K562 (cell line): ENCODE measurements at regions not wholly inside any gene's neighbourhood (a gene's known extent, or its start where the extent isn't known, plus 50 kb on each side); places are given as distances from the start of the nearest gene placed in this dataset.

ENCODE experiments used
- ATAC-seq: fragments of 200-7000 bp; cut with Tn5 transposase; 3 replicates; pipeline ENCODE4 v1.9.1; 2020; ENCODE audit warnings: moderate library complexity
- BruUV-seq: library from RNA; stranded (reverse); fragments of 400-500 nt; replicated peaks from 2 replicates; lab custom pipeline; 2021; lab: Mats Ljungman, UMichigan
- CTCF ChIA-PET: fragments of 300-600 bp; formaldehyde crosslinking; extraction: SDS; loops from one replicate; lab custom pipeline; 2021; ENCODE audit warnings: low intra/inter-chr PET ratio; lab: Yijun Ruan, JAX
- POLR2A ChIA-PET: fragments of 300-600, 350-650 bp; sonication (Branson Sonifier 250); formaldehyde crosslinking; extraction: SDS; loops from one replicate; lab custom pipeline; 2021; ENCODE audit warnings: antibody characterized with exemption, inconsistent platforms; lab: Yijun Ruan, JAX
- DNase-seq, 4 experiments: peaks; one replicate each; pipeline versions ENCODE4 v3.0.0 to v3.0.0-alpha.2; 2011 to 2018; ENCODE audit warnings: low spot score in 3 of 4, mixed read lengths in 3 of 4; ENCODE audit errors: extremely low read depth in 1 of 4
- FAIRE-seq: peaks from 2 replicates; lab custom pipeline; 2011; peaks lifted over from hg19 to GRCh38; lab: Jason Lieb, UNC
- H2AFZ ChIP-seq: 2 replicates; pipeline ENCODE4 v1.6.0; 2011; ENCODE audit warnings: low read depth, low read length, control low read depth, inconsistent platforms
- H3K27ac ChIP-seq: fragments of 200-600 bp; 3 replicates; pipeline ENCODE4 v1.8.0; 2011; ENCODE audit warnings: low read depth, mild to moderate bottlenecking, control low read depth, inconsistent platforms, low read length, moderate library complexity, mixed read lengths; ENCODE audit errors: extremely low read depth
- H3K27me3 ChIP-seq, 2 experiments: fragments of 300-600 bp in 1 of 2; 2 replicates in 1 of 2; 3 replicates in 1 of 2; pipeline versions ENCODE4 v1.6.0 to v1.8.0; 2011; ENCODE audit warnings: inconsistent platforms in 2 of 2, low read length in 2 of 2, mild to moderate bottlenecking in 1 of 2, mixed read lengths in 1 of 2, moderate library complexity in 1 of 2; ENCODE audit not compliant: control insufficient read depth in 2 of 2, insufficient read depth in 2 of 2
- H3K36me3 ChIP-seq: fragments of 300-600 bp; 3 replicates; pipeline ENCODE4 v1.8.0; 2011; ENCODE audit warnings: mild to moderate bottlenecking, low read length, inconsistent platforms; ENCODE audit not compliant: control insufficient read depth, insufficient read depth
- H3K4me1 ChIP-seq, 2 experiments: fragments of 200-600 bp in 1 of 2; replicated peaks in 1 of 2; 2 replicates in 1 of 2; 3 replicates in 1 of 2; pipeline versions ENCODE4 v1.5.1 to v1.8.0; 2011; ENCODE audit warnings: inconsistent platforms in 2 of 2, low read length in 2 of 2, mild to moderate bottlenecking in 1 of 2, mixed read lengths in 1 of 2, moderate library complexity in 1 of 2; ENCODE audit not compliant: control insufficient read depth in 2 of 2, insufficient read depth in 2 of 2
- H3K4me2 ChIP-seq: 2 replicates; pipeline ENCODE4 v1.6.1; 2011; ENCODE audit warnings: low read length, control low read depth, inconsistent platforms, mixed read lengths; ENCODE audit not compliant: insufficient read depth
- H3K4me3 ChIP-seq: fragments of 200-600 bp; sonication (generic), shearing (Covaris generic); 2 replicates; pipeline ENCODE4 v1.5.1; 2016; ENCODE audit warnings: control low read depth, inconsistent platforms
- H3K79me2 ChIP-seq: fragments of 200-600 bp; 3 replicates; pipeline ENCODE4 v1.8.0; 2011; ENCODE audit warnings: low read length, inconsistent platforms; ENCODE audit not compliant: control insufficient read depth, insufficient read depth
- H3K9ac ChIP-seq, 2 experiments: 2 replicates each; pipeline versions ENCODE4 v1.6.0 to v1.6.1; 2011; ENCODE audit warnings: low read depth in 2 of 2, low read length in 2 of 2, control low read depth in 1 of 2, inconsistent platforms in 1 of 2, mild to moderate bottlenecking in 1 of 2, mixed read lengths in 1 of 2; ENCODE audit not compliant: insufficient read depth in 1 of 2
- H3K9me1 ChIP-seq: one replicate; pipeline ENCODE4 v1.6.0; 2011; ENCODE audit warnings: inconsistent platforms, mild to moderate bottlenecking, low read length, moderate library complexity; ENCODE audit not compliant: control insufficient read depth, insufficient read depth
- H3K9me3 ChIP-seq: replicated peaks from 2 replicates; pipeline ENCODE4 v1.5.1; 2011; ENCODE audit warnings: low read depth, low read length, inconsistent platforms; ENCODE audit not compliant: control insufficient read depth, insufficient read depth
- H4K20me1 ChIP-seq: replicated peaks from 2 replicates; pipeline ENCODE4 v1.6.1; 2011; ENCODE audit warnings: low read length, inconsistent platforms, mixed read lengths; ENCODE audit not compliant: control insufficient read depth, insufficient read depth
- CBFA2T3 ChIP-seq: fragments of 450-650 bp; IDR thresholded peaks from 2 replicates; pipeline ENCODE4 v1.6.1; 2017
- FOXP1 ChIP-seq: sonication (generic); formaldehyde crosslinking; IDR thresholded peaks from 2 replicates; pipeline ENCODE4 v1.8.0; 2022; ENCODE audit warnings: mild to moderate bottlenecking, missing genetic modification reagents
- MED1 ChIP-seq: sonication (generic); formaldehyde crosslinking; IDR thresholded peaks from 2 replicates; pipeline ENCODE4 v1.8.1; 2023; ENCODE audit warnings: missing genetic modification reagents, borderline replicate concordance
- POLR3A ChIP-seq: IDR thresholded peaks from 2 replicates; pipeline ENCODE4 v1.6.1; 2011; ENCODE audit warnings: borderline replicate concordance, mild to moderate bottlenecking, moderate library complexity; ENCODE audit not compliant: insufficient read length, insufficient read depth; ENCODE audit errors: extremely low read depth
- SRSF9 ChIP-seq: fragments of 200-400 bp; formaldehyde crosslinking; IDR thresholded peaks from 2 replicates; pipeline ENCODE4 v1.6.1; 2017; ENCODE audit warnings: low read depth, low read length, borderline replicate concordance
- TAL1 ChIP-seq: fragments of 450-650 bp; IDR thresholded peaks from 2 replicates; pipeline ENCODE4 v1.6.1; 2016; ENCODE audit warnings: mild to moderate bottlenecking
- ZBTB17 ChIP-seq: fragments of 450-650 bp; formaldehyde crosslinking; IDR thresholded peaks from 2 replicates; pipeline ENCODE4 v1.4.0; 2020; ENCODE audit warnings: mild to moderate bottlenecking
- ZMIZ1 ChIP-seq, 2 experiments: fragments of 150-350 bp in 1 of 2; IDR thresholded peaks; 2 replicates each; pipeline ENCODE4 v1.6.1; 2012 to 2016; ENCODE audit warnings: low read depth in 2 of 2, low read length in 2 of 2, mild to moderate bottlenecking in 1 of 2, moderate library complexity in 1 of 2
- ZNF143 ChIP-seq: sonication (generic); formaldehyde crosslinking; IDR thresholded peaks from 2 replicates; pipeline ENCODE4 v1.9.0; 2022; ENCODE audit warnings: mild to moderate bottlenecking, missing genetic modification reagents
- ZNF395 ChIP-seq: fragments of 200-800 bp; sonication (Bioruptor generic); IDR thresholded peaks from 2 replicates; pipeline ENCODE4 v1.6.1; 2017; ENCODE audit warnings: missing genetic modification characterization, missing compliant biosample characterization
- ZNF609 ChIP-seq: sonication (generic); formaldehyde crosslinking; IDR thresholded peaks from 2 replicates; pipeline ENCODE4 v1.8.1; 2023; ENCODE audit warnings: missing genetic modification reagents, mild to moderate bottlenecking, borderline replicate concordance
- WGBS: fragments of 100-300 bp; shearing (Covaris generic); methylation state at CpG from one replicate; pipeline ENCODE4 v1.1.6; 2016; ENCODE audit warnings: low coverage, mixed read lengths; ENCODE audit not compliant: insufficient coverage; ENCODE audit errors: missing lambda C conversion rate; 5-methylcytosine and 5-hydroxymethylcytosine counted together
- in situ Hi-C: fragments of 300-500 bp; cut with MboI; formaldehyde crosslinking; loops from 4 replicates; pipeline ENCODE4 v1.15.0; 2018; ENCODE audit warnings: inconsistent platforms, mixed read lengths
- intact Hi-C: fragments of 100-400 bp; cut with micrococcal nuclease; formaldehyde crosslinking; loops from 2 replicates; pipeline ENCODE4 v1.14.2; 2022

GRCh38 chr4:27360790-27361267 lies 500.2 kb downstream of the STIM2 start (continued):
- TF ChIP-seq FOXP1 (CRISPR knock-in tag) (no peak), ZBTB17 (no peak)

- H3K9ac ChIP-seq = no peak overlapping the region
- H3K27ac ChIP-seq = no peak overlapping the region
- TF ChIP-seq TAL1 (no peak), CBFA2T3 (0 out of 2 replicates have a peak, but pooled peaks have one; percentile 18), ZMIZ1 (IDR thresholded peaks at IDR 0.05; ENCODE audit: low read depth in 2 of 2, low read length in 2 of 2) (no peak), ZNF395 (CRISPR knock-in tag) (no peak), SRSF9 (no peak), MED1 (CRISPR knock-in tag) (no peak), ZNF143 (CRISPR knock-in tag) (no peak), POLR3A (no peak), ZNF609 (CRISPR knock-in tag) (no peak)
- DNase-seq = no peak
- no peaks in the 10 kb centered on the region for H3K27me3 ChIP-seq
- no peaks in the 10 kb centered on the region for H3K4me1 ChIP-seq
- ChIA-PET CTCF (no interaction called here), POLR2A (no interaction called here)
- no peak overlapping the region for H3K4me2 ChIP-seq
- H3K9me1 ChIP-seq = no peaks in the 10 kb centered on the region
- no peak for ATAC-seq
- WGBS = 0% methylated on average over 6 of the region's 6 CpGs
- H3K4me3 ChIP-seq = no peak overlapping the region
- intact Hi-C loops (no loop called here), in situ Hi-C loops (no loop called here)
- H4K20me1 ChIP-seq = no peaks in the 10 kb centered on the region
- H3K36me3 ChIP-seq = no peaks in the 10 kb centered on the region
- no TSS peak for BruUV-seq
- no peaks in the 10 kb centered on the region for H3K79me2 ChIP-seq
- H2AFZ ChIP-seq = no peak overlapping the region
- FAIRE-seq = no peak
- no peaks in the 10 kb centered on the region; the same call in 1 of the 2 replicates for H3K9me3 ChIP-seq
Measured at GRCh38 chr4:27364509-27364908, 503.9 kb downstream of the STIM2 start.
